ENCODE measurements at regions not wholly inside any gene's neighbourhood (a gene's known extent, or its start where the extent isn't known, plus 50 kb on each side); places are given as distances from the start of the nearest gene placed in this dataset.

GRCh38 chr3:103693831-103694230 is 1259.0 kb downstream of the ZPLD1 start:
- Histone ChIP-seq H3K9ac (ENCODE audit: control insufficient read depth, insufficient read depth, low read length) (no peak overlapping the region), H3K4me3 (no peak overlapping the region), H2AFZ (ENCODE audit: control insufficient read depth, low read depth, low read length) (no peak overlapping the region), H3K27me3 (replicated peaks in 1 of 2; ENCODE audit: control insufficient read depth in 2 of 2, insufficient read depth in 2 of 2, low read length in 1 of 2) (no peaks in the 10 kb centered on the region), H4K20me1 (ENCODE audit: control insufficient read depth, insufficient read depth) (no peaks in the 10 kb centered on the region; the same call in 1 of the 2 replicates), H3K79me2 (ENCODE audit: control insufficient read depth, insufficient read depth, low read length) (no peaks in the 10 kb centered on the region), H3K9me3 (replicated peaks; ENCODE audit: control insufficient read depth, insufficient read depth, low read length) (no peaks in the 10 kb centered on the region), H3K27ac (ENCODE audit: control insufficient read depth, insufficient read depth) (no peak overlapping the region), H3K36me3 (ENCODE audit: control insufficient read depth in 2 of 2, insufficient read depth in 2 of 2, low read length in 1 of 2) (no peaks in the 10 kb centered on the region), H3K4me2 (ENCODE audit: control insufficient read depth, insufficient read depth) (no peak overlapping the region), H3K4me1 (ENCODE audit: control insufficient read depth, insufficient read depth, low read length) (no peaks in the 10 kb centered on the region)
- FAIRE-seq (no peak), DNase-seq (ENCODE audit: low read depth, low spot score) (no peak), ATAC-seq (no peak)
- ChIA-PET POLR2A (no interaction called here), CTCF (no interaction called here), SMC1A (ENCODE audit: uncharacterized antibody, unreplicated experiment) (no interaction called here), RAD21 (ENCODE audit: unreplicated experiment) (no interaction called here)
- 21% methylated on average over 2 of the region's 2 CpGs for WGBS (ENCODE audit: insufficient coverage, insufficient replicate concordance, low lambda C conversion rate, missing lambda C conversion rate)
- in situ Hi-C loops (cut with MboI) (no loop called here), intact Hi-C loops (cut with micrococcal nuclease; ENCODE audit: unreplicated experiment) (no loop called here)
- TF ChIP-seq NR2C1 (IDR thresholded peaks at IDR 0.05) (no peak), HCFC1 (IDR thresholded peaks at IDR 0.05; ENCODE audit: low read length) (no peak), RAD21 (IDR thresholded peaks at IDR 0.05; ENCODE audit: insufficient read depth, low read depth, low read length) (no peak), PKNOX1 (IDR thresholded peaks at IDR 0.05) (no peak), ZBED1 (IDR thresholded peaks at IDR 0.05; ENCODE audit: borderline replicate concordance) (no peak), ZSCAN29 (IDR thresholded peaks at IDR 0.05) (no peak), ATF3 (IDR thresholded peaks at IDR 0.05; ENCODE audit: borderline replicate concordance, extremely low read depth, low read depth, low read length) (no peak), SMC3 (IDR thresholded peaks at IDR 0.05; ENCODE audit: borderline replicate concordance, low read length) (no peak)
- BruUV-seq (replicated peaks) = no TSS peak

- Histone ChIP-seq H3K9me3 (replicated peaks; ENCODE audit: control insufficient read depth, insufficient read depth, low read length) (no peaks in the 10 kb centered on the region), H3K27me3 (replicated peaks in 1 of 2; ENCODE audit: control insufficient read depth in 2 of 2, insufficient read depth in 2 of 2, low read length in 1 of 2) (no peaks in the 10 kb centered on the region), H3K4me2 (ENCODE audit: control insufficient read depth, insufficient read depth) (no peak overlapping the region), H3K9ac (ENCODE audit: control insufficient read depth, insufficient read depth, low read length) (no peak overlapping the region), H2AFZ (ENCODE audit: control insufficient read depth, low read depth, low read length) (no peak overlapping the region), H3K79me2 (ENCODE audit: control insufficient read depth, insufficient read depth, low read length) (no peaks in the 10 kb centered on the region), H3K27ac (ENCODE audit: control insufficient read depth, insufficient read depth) (no peak overlapping the region), H3K4me3 (no peak overlapping the region), H3K4me1 (ENCODE audit: control insufficient read depth, insufficient read depth, low read length) (no peaks in the 10 kb centered on the region), H4K20me1 (ENCODE audit: control insufficient read depth, insufficient read depth) (no peaks in the 10 kb centered on the region; the same call in 1 of the 2 replicates), H3K36me3 (ENCODE audit: control insufficient read depth in 2 of 2, insufficient read depth in 2 of 2, low read length in 1 of 2) (no peaks in the 10 kb centered on the region)
- ChIA-PET RAD21 (ENCODE audit: unreplicated experiment) (no interaction called here), POLR2A (no interaction called here), SMC1A (ENCODE audit: uncharacterized antibody, unreplicated experiment) (no interaction called here), CTCF (no interaction called here)
- in situ Hi-C loops (cut with MboI) (no loop called here), intact Hi-C loops (cut with micrococcal nuclease; ENCODE audit: unreplicated experiment) (no loop called here)
- no peak for ATAC-seq
- no TSS peak for BruUV-seq (replicated peaks)
- FAIRE-seq = no peak
- WGBS (ENCODE audit: insufficient coverage, insufficient replicate concordance, low lambda C conversion rate, missing lambda C conversion rate) = 21% methylated on average over 1 of the region's 1 CpG
- no peak for DNase-seq (ENCODE audit: low read depth, low spot score)
- TF ChIP-seq ZNF207 (IDR thresholded peaks at IDR 0.05; ENCODE audit: borderline replicate concordance) (no peak), SPI1 (IDR thresholded peaks at IDR 0.05; ENCODE audit: borderline replicate concordance, insufficient read depth, low read depth, low read length) (no peak), ZNF24 (IDR thresholded peaks at IDR 0.05) (no peak), SREBF1 (IDR thresholded peaks at IDR 0.05; ENCODE audit: low read length) (no peak), MAX (IDR thresholded peaks at IDR 0.05; ENCODE audit: low read depth, low read length) (no peak), CBFB (IDR thresholded peaks at IDR 0.05; ENCODE audit: low read depth) (no peak), BACH1 (IDR thresholded peaks at IDR 0.05; ENCODE audit: borderline replicate concordance) (no peak), ZNF384 (IDR thresholded peaks at IDR 0.05; ENCODE audit: borderline replicate concordance, low read depth, low read length) (no peak), DPF2 (IDR thresholded peaks at IDR 0.05) (no peak), USF1 (IDR thresholded peaks at IDR 0.05; ENCODE audit: borderline replicate concordance, extremely low read length, insufficient read depth, low read depth, low read length) (no peak), STAT1 (conservative IDR thresholded peaks at IDR 0.05) (no peak)
Observed at GRCh38 chr3:103698646-103699045, 1263.8 kb downstream of the ZPLD1 start.
